HT-29 (cell line): ENCODE measurements at regions not wholly inside any gene's neighbourhood (a gene's known extent, or its start where the extent isn't known, plus 50 kb on each side); places are given as distances from the start of the nearest gene placed in this dataset. TPM values are rescaled to one million over a fixed set of nuclear protein-coding genes. Genes with fewer than 3 reads are reported as not detected.
"Not testable (repeated sequence)": the region's sequence is repeated elsewhere in the genome, so short reads cannot be mapped to it uniquely, and the experiment has no call there.

Experiments used
- DNase-seq: peaks from one replicate; pipeline ENCODE4 v3.0.0-alpha.2; 2015; ENCODE audit warnings: low spot score
- small RNA-seq: library from RNA; depleted of rRNA; stranded (forward); fragments of <200 nt; gene quantifications from one replicate; pipeline ENCODE3, GENCODE V24; 2014

DNA sequence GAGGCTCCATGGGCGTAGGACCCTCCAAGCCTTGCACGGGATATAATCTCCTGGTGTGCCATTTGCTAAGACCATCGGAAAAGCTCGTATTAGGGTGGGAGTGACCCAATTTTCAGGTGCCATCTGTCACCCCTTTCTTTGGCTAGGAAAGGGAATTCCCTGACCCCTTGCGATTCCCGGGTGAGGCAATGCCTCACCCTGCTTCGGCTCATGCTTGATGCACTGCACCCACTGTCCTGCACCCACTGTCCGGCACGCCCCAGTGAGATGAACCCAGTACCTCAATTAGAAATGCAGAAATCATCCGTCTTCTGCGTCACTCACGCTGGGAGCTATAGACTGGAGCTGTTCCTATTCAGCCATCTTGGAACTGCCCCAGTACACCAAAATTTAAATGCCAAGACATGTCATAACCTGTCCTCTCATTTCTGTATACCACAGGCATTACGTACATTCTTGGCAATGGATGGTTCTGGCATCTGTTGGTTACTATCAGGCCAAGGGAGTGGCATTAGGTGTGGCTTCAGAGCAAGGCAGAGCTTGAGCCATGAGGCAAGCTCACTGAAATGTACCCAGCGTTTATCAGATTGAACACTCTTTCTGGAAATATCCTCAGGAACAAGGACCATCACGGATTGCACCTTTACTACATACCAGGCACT, 95.4 kb upstream of the GALNT18 start:
- no peak for DNase-seq

- not testable (repeated sequence) for DNase-seq
These were observed 93.3 kb upstream of the GALNT18 start for GRCh38 chr11:11715075-11715474.

GRCh38 chr11:11710556-11710955, 88.8 kb upstream of the GALNT18 start:
- DNase-seq = no peak

- DNase-seq = no peak
These were observed 87.8 kb upstream of the GALNT18 start for GRCh38 chr11:11709447-11710239.

- DNase-seq = no peak
These were observed 86.5 kb upstream of the GALNT18 start for GRCh38 chr11:11708256-11708655.

DNA sequence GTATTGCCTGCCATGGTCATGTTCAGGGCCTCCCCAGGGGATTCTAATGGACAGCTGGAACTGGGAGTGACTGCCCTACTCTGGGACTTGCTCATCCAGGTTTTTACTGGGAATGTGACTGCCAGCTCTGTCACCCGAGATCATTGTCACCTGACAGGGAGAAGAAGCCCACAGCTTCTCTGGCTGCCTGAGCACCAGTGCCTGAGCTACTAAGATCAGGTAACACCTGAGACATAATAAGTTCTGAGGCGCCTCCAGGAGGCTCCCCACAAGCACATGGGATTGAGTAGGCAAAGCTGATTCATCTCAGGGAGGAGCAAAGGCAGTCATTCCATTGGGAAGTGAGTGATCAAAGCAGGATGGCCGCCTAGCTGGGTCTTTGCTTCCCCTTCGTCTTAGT, 84.2 kb upstream of the GALNT18 start:
- DNase-seq = peak; percentile 26

GRCh38 chr11:11703885-11704284, 82.1 kb upstream of the GALNT18 start:
- no peak for DNase-seq

- no peak for DNase-seq
These were observed 79.3 kb upstream of the GALNT18 start for GRCh38 chr11:11701070-11701469.

- no peak for DNase-seq
These were observed 76.0 kb upstream of the GALNT18 start for GRCh38 chr11:11697796-11698195.

DNA sequence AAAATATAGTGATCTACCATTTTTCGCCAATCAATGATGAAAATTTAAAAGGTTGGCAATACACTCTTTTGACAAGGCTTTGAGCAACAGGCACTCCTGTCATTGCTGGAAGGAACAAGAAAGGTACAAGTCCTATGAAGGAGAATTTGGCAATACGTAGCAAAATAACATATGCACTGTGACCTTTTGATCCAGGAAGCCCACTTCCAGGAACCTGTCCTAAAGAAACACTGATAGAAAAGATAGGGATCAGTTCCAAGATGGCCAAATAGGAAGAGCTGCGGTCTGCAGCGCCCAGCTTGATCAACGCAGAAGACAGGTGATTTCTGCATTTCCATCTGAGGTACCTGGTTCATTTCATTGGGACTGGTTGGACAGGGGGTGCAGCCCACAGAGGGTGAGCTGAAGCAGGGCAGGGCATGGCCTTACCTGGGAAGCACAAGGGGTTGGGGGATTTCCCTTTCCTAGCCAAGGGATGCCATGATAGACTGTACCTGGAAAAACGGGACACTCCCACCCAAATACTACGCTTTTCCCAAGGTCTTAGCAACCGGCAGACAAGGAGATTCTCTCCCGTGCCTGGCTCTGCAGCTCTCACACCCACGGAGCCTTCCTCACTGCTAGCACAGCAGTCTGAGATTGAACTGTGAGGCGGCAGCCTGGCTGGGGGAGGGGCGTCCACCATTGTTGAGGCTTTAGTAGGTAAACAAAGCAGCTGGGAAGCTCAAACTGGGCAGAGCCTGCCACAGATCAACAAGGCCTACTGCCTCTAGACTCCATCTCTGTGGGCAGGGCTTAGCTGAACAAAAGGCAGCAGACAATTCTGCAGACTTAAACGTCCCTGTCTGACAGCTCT, 69.7 kb upstream of the GALNT18 start:
- DNase-seq = no peak

- no peak for DNase-seq
These were observed 59.7 kb upstream of the GALNT18 start for GRCh38 chr11:11681536-11681935.

GRCh38 chr11:11677672-11678356, 56.0 kb upstream of the GALNT18 start:
- no peak for DNase-seq

DNA sequence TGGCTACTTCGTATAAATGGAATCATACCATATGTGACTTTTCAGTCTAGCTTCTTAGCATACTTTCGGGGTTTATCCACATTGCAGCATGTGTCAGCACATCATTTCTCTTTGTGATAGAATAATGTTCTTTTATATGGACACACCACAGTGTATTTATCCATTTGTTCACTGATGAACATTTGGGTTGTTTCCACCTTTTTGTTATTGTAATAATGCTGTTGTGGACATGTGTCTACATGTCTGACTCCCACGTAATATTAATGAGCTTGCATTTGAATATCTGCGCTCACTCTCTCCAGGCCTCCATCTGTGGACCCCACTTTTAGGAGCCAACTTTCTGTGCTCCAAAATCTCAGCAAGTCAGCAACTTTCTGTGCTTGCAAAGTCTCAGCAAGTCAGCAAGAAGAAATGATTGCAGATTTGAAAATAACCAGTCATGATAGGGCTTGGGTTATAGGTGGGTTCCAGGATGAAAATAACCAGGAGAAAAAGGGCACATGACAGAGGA, 53.9 kb upstream of the GALNT18 start:
- DNase-seq = no peak

GRCh38 chr11:11672789-11673188, 51.0 kb upstream of the GALNT18 start:
- DNase-seq = no peak

DNA sequence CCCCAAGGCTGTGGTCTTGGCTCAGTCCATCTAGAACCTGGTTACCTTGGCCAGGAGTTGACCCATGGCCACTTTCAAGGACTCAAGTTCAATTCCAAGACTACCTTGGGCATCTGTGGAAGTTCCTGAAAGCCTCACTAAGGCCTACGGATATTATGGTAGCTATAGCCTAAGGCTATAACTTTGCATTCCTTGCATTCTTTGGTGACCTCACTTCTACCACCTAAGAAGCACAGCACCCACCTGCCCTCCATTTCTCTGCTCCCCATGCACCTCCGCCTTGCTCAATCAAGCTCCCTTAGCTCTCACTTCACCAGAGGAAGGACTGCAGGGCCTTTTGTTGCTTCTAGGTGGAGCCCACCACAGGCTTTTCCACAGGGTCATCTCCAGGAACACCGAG, 50.3 kb upstream of the GALNT18 start:
- no peak for DNase-seq

Small RNA genes lying in the stretch of these regions (small RNA-seq; reads per million reads assigned to genes)
- gene MIR8070 = not detected
